H54 (cell line): ENCODE measurements at regions not wholly inside any gene's neighbourhood (a gene's known extent, or its start where the extent isn't known, plus 50 kb on each side); places are given as distances from the start of the nearest gene placed in this dataset.

Experiments
- DNase-seq: peaks from one replicate; pipeline ENCODE4 v3.0.0; 2011; ENCODE audit warnings: low spot score, mixed read lengths; ENCODE audit not compliant: insufficient read length
- FAIRE-seq: peaks from 3 replicates; lab custom pipeline; 2011; peaks lifted over from hg19 to GRCh38; lab: Jason Lieb, UNC
- POLR2A ChIP-seq: IDR thresholded peaks from 2 replicates; pipeline ENCODE4 v1.6.1; 2011; ENCODE audit warnings: low read depth, mild to moderate bottlenecking, low read length

GRCh38 chr1:58038574-58038973 is 508.0 kb downstream of the OMA1 start:
- DNase-seq = no peak
- no peak for FAIRE-seq
- TF ChIP-seq POLR2A = no peak

DNA sequence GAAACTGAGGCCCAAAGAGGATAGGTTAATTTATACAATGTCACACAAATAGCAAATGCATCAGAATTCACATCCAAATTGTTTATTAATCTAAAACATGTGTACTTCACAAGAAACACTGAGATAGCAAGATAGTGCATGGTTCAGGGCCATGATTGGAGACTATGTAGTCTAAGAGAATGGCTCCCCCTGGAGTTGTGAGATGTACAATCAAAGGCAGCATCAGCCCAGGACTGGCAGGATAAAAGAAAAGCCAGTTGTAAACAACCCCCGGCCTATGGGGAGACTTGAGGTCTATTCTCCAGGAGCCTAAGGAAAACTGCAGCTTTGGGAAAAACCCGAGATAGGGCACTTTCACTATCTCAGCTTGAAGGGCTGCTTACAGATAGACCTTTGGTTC is 511.0 kb downstream of the OMA1 start:
- no peak for DNase-seq
- TF ChIP-seq POLR2A = no peak
- FAIRE-seq = no peak

- FAIRE-seq (no peak), DNase-seq (no peak)
- no peak for TF ChIP-seq POLR2A
Measured at GRCh38 chr1:58033311-58033710, 513.2 kb downstream of the OMA1 start.

- FAIRE-seq = no peak
- no peak for TF ChIP-seq POLR2A
Measured at GRCh38 chr1:58032611-58033073, 513.9 kb downstream of the OMA1 start.

DNA sequence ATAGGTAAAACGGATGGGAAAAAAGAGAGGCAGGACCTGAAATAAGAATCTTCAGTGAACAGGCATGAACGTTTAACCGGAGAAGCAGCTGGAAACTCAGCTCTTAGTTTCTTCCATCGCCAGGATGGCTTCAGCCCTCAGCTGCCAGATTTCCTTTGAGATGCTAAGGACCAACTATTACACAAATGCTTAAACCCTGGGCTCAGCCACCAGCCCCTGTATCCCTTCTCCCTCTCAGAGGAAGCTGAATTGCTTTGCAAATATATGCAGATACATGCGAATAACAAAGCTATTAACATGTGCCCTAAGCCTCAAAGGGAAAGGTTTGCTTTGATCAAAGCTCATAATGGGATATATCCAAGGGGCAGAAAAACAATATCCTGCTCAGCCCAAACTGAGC is 515.1 kb downstream of the OMA1 start:
- no peak for FAIRE-seq
- DNase-seq = no peak

More at GRCh38 chr1:58032611-58033073, 513.9 kb downstream of the OMA1 start:
- no peak for DNase-seq

DNA sequence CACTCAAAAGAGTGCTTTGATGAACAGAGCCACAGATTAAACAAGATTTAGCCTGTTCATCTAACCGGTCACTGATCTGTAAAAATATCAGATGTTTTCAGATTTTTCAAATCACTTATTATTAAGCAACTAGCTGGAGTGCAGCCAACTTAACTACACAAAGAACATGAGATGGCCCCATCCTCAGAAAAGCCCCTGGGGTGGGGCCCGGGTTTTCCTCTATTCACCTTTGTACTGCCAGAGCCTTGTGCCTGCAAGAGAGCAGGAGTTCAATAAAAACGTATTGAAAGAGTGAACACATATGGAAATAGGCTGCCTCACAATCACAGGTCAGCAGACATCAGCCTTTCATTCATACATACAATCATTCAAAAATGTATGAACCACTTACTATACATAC is 516.1 kb downstream of the OMA1 start:
- no peak for TF ChIP-seq POLR2A
- DNase-seq = no peak
- no peak for FAIRE-seq

More for the DNA sequence above, 515.1 kb downstream of the OMA1 start:
- TF ChIP-seq POLR2A = no peak

- DNase-seq (no peak), FAIRE-seq (no peak)
- TF ChIP-seq POLR2A = no peak
Measured at GRCh38 chr1:58017641-58018040, 528.9 kb downstream of the OMA1 start.

DNA sequence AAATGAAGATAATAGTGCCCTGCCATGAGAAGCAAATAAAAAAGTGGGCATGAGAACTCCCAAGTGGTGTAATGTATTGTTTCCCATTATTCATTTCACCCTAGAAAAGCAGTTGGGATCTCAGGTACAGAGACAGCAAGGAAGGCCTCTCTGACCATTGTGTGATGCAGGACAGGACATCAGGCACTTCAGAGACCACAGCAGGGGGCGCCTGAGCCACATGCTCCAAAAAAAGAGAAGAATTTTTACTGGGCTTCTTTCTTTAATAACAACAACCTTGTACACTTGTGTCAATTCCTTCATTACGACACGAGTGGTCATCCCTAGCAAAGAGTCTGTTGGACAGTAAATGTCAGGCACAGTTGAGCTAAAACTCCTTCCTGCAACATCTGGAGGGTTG is 533.3 kb downstream of the OMA1 start:
- no peak for TF ChIP-seq POLR2A
- no peak for DNase-seq
- no peak for FAIRE-seq

GRCh38 chr1:58011978-58012377 is 534.5 kb downstream of the OMA1 start:
- no peak for DNase-seq

GRCh38 chr1:58006421-58007046 is 540.0 kb downstream of the OMA1 start:
- no peak for TF ChIP-seq POLR2A
- DNase-seq = no peak

More at GRCh38 chr1:58011978-58012377, 534.5 kb downstream of the OMA1 start:
- no peak for FAIRE-seq
- no peak for TF ChIP-seq POLR2A

GRCh38 chr1:58005212-58005611 is 541.3 kb downstream of the OMA1 start:
- TF ChIP-seq POLR2A = no peak
- FAIRE-seq (no peak), DNase-seq (no peak)

More at GRCh38 chr1:58006421-58007046, 540.0 kb downstream of the OMA1 start:
- FAIRE-seq = no peak

GRCh38 chr1:58003988-58004387 is 542.5 kb downstream of the OMA1 start:
- DNase-seq = no peak
- TF ChIP-seq POLR2A = no peak
- no peak for FAIRE-seq

DNA sequence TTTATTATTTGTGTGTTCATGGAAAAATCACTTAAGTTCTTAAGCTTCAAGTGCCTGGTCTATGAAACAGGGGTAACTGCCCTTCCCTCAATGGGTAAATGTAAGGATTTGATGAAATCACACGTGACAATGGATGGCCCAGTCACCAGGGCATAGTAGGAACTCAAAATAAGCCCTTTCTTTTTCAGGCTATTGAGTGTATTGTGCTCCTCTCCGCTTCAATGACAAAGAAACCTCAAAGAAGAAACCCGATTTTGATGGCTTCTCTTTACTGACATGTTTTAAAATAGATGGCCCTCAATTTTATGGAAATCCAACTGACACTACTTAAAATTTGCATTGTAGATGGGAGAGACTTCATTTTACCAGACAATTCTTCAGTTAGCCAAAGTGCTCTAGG is 543.5 kb downstream of the OMA1 start:
- no peak for FAIRE-seq
- TF ChIP-seq POLR2A = no peak
- DNase-seq = no peak

GRCh38 chr1:58000821-58001220 is 545.7 kb downstream of the OMA1 start:
- no peak for TF ChIP-seq POLR2A
- FAIRE-seq (no peak), DNase-seq (no peak)

GRCh38 chr1:58000116-58000515 is 546.4 kb downstream of the OMA1 start:
- no peak for FAIRE-seq
- TF ChIP-seq POLR2A = no peak

More at GRCh38 chr1:58000116-58000515, 546.4 kb downstream of the OMA1 start:
- no peak for DNase-seq
